ENCODE measurements at regions not wholly inside any gene's neighbourhood (a gene's known extent, or its start where the extent isn't known, plus 50 kb on each side); places are given as distances from the start of the nearest gene placed in this dataset.
"Not testable (repeated sequence)": the region's sequence is repeated elsewhere in the genome, so short reads cannot be mapped to it uniquely, and the experiment has no call there.

DNA sequence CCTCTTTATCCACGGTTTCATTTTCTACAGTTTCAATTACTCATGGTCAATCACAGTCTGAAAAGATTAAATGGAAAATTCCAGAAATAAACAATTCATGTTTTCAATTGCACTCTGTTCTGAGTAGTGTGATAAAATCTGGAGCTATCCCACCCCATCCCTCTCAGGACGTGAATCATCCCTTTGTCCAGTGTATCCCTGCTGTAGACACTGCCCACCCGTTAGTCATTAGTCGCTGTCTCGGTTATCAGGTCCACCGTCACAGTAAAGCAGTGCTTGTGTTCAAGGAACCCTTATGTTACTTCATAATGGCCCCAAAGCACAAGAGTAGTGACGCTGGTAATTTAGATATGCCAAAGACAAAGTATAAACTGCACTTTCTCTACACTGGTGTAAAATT, 141.0 kb upstream of the LMNTD1 start:
- H3K27me3 Mint-ChIP-seq, result peaks cover 8% of the 10 kb centered on the region
- H3K27ac Mint-ChIP-seq, result no peak overlapping the region
- H3K9me3 Mint-ChIP-seq, result peaks cover 0 to 5% (median 4%) of the 10 kb centered on the region in 3 donors
- H3K36me3 Mint-ChIP-seq, result peaks cover 1% of the 10 kb centered on the region
- no peaks in the 10 kb centered on the region for H3K4me1 Mint-ChIP-seq
- no peak overlapping the region for H3K4me3 Mint-ChIP-seq

DNA sequence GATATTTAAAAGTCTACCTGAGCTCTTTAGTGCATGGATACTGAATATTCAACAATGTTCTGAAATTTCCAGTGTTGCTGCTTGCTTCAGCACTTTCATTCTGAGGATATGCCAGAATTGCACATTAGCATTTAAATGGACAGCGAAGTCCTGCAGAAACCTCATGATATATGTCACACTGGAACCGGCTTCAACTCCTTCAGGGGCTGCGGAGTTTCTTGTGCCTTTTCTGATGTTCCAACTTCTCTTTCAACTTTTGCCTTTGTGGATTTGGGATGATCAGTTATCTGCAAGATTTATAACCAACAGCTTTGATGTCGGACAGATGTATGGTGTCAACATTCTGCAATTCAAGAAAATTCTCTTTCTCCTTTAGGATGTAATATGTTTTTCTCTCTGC, 142.5 kb upstream of the LMNTD1 start:
- H3K9me3 Mint-ChIP-seq, result peaks cover 0 to 5% (median 4%) of the 10 kb centered on the region in 3 donors
- no peak overlapping the region for H3K27ac Mint-ChIP-seq

DNA sequence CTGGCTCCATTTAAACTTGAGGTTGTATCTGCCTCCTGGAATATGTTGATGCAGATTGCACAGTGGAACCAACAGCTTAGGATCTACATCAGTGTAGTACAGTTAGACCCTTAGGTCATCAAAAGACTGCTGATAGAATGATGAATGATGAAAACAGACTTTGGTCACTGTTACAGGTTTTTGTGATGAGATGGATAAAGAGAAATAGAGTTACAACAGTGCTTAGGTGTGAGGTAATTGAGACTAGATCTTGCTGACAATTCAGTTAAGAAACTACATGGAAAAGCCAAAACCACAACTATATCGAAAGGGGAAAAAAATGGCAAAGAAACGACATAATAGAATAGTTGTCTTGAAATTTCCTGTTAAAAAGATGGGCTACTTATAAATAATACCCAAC, 145.7 kb upstream of the LMNTD1 start:
- H3K36me3 Mint-ChIP-seq, result peaks cover 1% of the 10 kb centered on the region
- peaks cover 0 to 5% (median 4%) of the 10 kb centered on the region in 3 donors for H3K9me3 Mint-ChIP-seq
- no peak overlapping the region for H3K27ac Mint-ChIP-seq
- no peak overlapping the region for H3K4me3 Mint-ChIP-seq
- no peaks in the 10 kb centered on the region for H3K4me1 Mint-ChIP-seq
- H3K27me3 Mint-ChIP-seq, result peaks cover 8% of the 10 kb centered on the region

More for the DNA sequence above, 142.5 kb upstream of the LMNTD1 start:
- H3K27me3 Mint-ChIP-seq, result peaks cover 8% of the 10 kb centered on the region
- H3K4me1 Mint-ChIP-seq, result no peaks in the 10 kb centered on the region
- peaks cover 1% of the 10 kb centered on the region for H3K36me3 Mint-ChIP-seq
- no peak overlapping the region for H3K4me3 Mint-ChIP-seq

DNA sequence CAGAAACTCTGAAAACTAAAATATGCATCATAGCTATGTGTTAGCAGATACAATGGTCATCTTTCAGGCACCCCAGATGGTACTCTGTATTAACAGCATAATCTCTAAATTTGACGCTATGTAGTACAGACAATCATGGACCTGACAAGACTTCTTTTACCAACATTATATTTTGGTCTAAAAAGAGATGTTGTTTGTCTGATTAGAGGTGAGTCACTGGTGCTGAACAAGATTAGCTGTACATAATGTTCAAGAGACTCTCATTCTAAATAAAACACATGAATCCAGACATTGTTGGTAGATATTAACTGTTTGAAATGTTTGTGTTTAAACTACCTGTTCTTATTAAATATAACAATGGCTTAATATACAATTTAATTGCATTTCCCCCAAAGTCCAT, 146.4 kb upstream of the LMNTD1 start:
- H3K36me3 Mint-ChIP-seq, result peaks cover 1% of the 10 kb centered on the region

DNA sequence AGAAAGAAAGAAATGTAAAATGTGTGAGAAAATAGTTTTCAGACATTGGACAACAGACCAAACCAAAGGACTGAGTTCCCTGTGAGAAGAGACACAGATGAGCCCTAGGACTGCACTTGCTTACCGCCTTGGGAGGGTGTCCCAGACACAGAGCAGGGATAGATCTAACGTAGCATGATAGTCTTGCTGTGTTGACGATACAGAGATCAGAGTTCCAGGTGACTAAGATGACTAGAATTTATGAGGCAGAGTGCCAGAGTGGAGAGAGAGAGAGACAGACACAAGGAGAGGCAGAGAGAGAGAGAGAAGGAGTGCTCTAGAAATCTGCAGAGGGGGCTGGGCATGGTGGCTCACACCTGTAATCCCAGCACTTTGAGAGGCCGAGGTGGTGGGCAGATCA, 148.2 kb upstream of the LMNTD1 start:
- no peak overlapping the region for H3K4me3 Mint-ChIP-seq
- no peak overlapping the region for H3K27ac Mint-ChIP-seq
- H3K9me3 Mint-ChIP-seq, result peaks cover 0 to 5% (median 4%) of the 10 kb centered on the region in 3 donors
- peaks cover 1% of the 10 kb centered on the region for H3K36me3 Mint-ChIP-seq
- no peaks in the 10 kb centered on the region for H3K27me3 Mint-ChIP-seq
- H3K4me1 Mint-ChIP-seq, result no peaks in the 10 kb centered on the region

More for the DNA sequence above, 146.4 kb upstream of the LMNTD1 start:
- Mint-ChIP-seq H3K27me3 (peaks cover 7% of the 10 kb centered on the region), H3K4me1 (no peaks in the 10 kb centered on the region), H3K27ac (no peak overlapping the region), H3K9me3 (peaks cover 0 to 5% (median 4%) of the 10 kb centered on the region in 3 donors), H3K4me3 (no peak overlapping the region)

DNA sequence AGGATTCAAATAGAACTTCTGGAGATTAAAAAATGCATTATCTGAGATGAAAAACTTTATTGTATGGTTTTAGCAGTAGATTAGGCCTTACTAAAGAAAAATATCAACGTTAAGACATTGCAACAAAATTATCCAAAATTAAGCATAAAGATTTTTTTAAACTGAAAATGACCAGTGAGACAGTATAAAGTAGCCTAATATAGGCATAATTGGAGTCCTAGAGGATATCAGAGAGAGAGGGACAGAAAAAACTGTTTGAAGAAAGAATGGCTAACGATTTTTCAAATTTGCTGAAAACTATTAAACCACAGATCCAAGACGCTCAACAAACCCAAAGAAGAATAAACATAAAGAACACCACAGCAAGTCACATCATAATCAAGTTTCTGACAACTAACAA, 149.5 kb upstream of the LMNTD1 start:
- no peak overlapping the region for H3K4me3 Mint-ChIP-seq
- no peak overlapping the region for H3K27ac Mint-ChIP-seq
- H3K27me3 Mint-ChIP-seq, result no peaks in the 10 kb centered on the region
- H3K9me3 Mint-ChIP-seq, result peaks cover 0 to 3% (median 0%) of the 10 kb centered on the region in 3 donors
- H3K4me1 Mint-ChIP-seq, result no peaks in the 10 kb centered on the region
- peaks cover 1% of the 10 kb centered on the region for H3K36me3 Mint-ChIP-seq

DNA sequence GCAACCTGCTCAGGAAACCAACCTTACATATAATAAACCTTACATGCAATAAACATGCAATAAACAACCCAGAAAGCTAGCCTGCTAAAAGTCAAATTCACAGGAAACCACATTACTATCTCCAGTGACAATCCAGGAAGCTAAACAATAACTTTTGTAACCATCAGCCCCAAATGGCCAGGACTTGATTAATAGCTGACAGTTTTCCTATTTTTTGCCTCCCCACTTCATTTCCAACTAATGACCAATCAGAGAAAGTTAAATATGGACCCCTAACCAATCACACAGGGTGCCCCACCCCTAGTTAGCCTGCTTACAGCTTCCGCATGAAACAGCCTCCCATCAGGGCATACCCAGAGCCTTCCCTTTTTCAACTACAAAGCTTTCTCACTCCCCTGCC, 152.2 kb upstream of the LMNTD1 start:
- no peaks in the 10 kb centered on the region for H3K27me3 Mint-ChIP-seq
- no peak overlapping the region for H3K27ac Mint-ChIP-seq
- no peaks in the 10 kb centered on the region for H3K4me1 Mint-ChIP-seq
- H3K36me3 Mint-ChIP-seq, result no peaks in the 10 kb centered on the region
- H3K4me3 Mint-ChIP-seq, result no peak overlapping the region
- peaks cover 0 to 4% (median 3%) of the 10 kb centered on the region in 3 donors for H3K9me3 Mint-ChIP-seq

DNA sequence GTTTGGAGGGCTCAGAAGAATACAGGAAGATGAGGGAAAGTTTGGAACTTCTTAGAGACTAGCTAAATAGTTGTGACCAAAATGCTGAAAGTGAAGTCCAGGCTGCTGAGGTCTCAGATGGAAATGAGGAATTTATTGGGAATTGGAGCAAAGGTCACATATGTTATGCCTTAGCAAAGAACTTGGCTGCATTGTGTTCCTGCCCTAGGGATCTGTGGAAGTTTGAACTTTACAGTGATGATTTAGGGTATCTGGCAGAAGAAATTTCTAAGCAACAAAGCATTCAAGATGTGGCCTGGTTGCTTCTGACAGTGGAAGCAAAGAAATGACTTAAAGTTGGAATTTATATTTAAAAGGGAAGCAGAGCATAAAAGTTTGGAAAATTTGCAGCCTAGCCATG, 153.6 kb upstream of the LMNTD1 start:
- H3K36me3 Mint-ChIP-seq, H3K9me3 Mint-ChIP-seq, H3K4me1 Mint-ChIP-seq, H3K4me3 Mint-ChIP-seq, H3K27me3 Mint-ChIP-seq, H3K27ac Mint-ChIP-seq: not testable (repeated sequence)

DNA sequence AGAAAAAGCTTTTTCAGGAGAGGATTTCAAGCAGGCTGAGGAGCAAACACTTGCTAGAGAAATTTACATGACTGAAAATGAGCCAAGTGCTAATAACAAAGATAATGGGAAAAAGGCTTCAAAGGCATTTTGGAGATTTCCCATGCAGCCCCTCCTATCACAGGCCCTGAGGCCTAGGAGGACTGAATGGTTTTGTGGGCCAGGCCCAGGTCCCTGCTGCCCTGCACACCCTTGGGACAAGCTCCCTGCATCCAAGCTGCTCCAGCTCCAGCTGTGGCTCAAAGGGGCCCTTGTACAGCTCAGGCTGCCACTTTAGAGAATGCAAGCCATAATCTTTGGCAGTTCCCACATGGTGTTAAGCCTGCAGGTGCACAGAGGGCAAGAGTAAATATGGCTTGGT, 154.0 kb upstream of the LMNTD1 start:
- peaks cover under 1% of the 10 kb centered on the region for H3K27me3 Mint-ChIP-seq
- no peak overlapping the region for H3K4me3 Mint-ChIP-seq
- H3K27ac Mint-ChIP-seq, result no peak overlapping the region
- H3K36me3 Mint-ChIP-seq, result no peaks in the 10 kb centered on the region
- no peaks in the 10 kb centered on the region for H3K4me1 Mint-ChIP-seq
- peaks cover 0 to 6% (median 3%) of the 10 kb centered on the region in 3 donors for H3K9me3 Mint-ChIP-seq

DNA sequence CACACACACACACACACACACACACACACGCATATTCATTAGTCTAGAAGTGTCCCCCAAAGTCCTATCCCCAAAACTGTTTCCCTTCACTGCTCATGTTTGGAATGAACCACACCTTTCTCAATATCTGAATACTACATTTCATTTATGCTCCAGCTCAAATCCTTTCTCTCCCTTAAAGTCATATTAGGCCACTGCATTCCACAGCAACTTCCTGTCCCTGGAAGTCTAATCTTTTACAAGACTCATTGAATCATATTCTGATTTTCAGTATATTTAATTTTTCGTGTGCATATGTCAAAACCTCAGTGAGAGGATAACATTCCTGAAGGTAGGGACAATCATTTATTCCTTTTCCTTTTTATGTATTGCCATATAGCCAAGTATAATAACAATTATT, 155.6 kb upstream of the LMNTD1 start:
- peaks cover 10 to 13% (median 12%) of the 10 kb centered on the region in 3 donors for H3K4me1 Mint-ChIP-seq
- H3K36me3 Mint-ChIP-seq, result no peaks in the 10 kb centered on the region
- H3K4me3 Mint-ChIP-seq, result no peak overlapping the region
- H3K9me3 Mint-ChIP-seq, result peaks cover 0 to 6% (median 3%) of the 10 kb centered on the region in 3 donors
- H3K27ac Mint-ChIP-seq, result no peak overlapping the region
- peaks cover 2% of the 10 kb centered on the region for H3K27me3 Mint-ChIP-seq

DNA sequence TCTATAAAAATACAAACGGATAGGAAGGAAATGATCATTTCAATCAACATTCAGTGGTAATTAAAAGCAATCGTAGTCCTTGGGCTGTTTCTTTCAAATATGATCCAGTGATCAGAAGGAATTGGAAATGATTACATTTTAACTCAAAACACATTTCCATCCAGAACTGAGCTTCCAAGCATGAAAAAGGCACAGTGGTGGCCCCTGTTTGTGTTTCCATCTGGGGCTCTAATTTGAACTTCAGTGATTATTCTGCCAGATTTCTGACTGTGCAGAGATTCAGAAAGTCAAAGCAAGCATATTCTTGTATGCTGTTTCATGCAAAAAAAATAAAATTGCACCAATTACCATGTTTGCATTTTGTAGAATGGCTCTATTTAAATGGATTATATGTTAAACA, 157.0 kb upstream of the LMNTD1 start:
- Mint-ChIP-seq H3K27me3 (peaks cover 2% of the 10 kb centered on the region), H3K4me3 (no peak overlapping the region), H3K36me3 (no peaks in the 10 kb centered on the region), H3K4me1 (peaks cover 10 to 14% (median 13%) of the 10 kb centered on the region in 3 donors), H3K27ac (no peak overlapping the region), H3K9me3 (peaks cover 0 to 6% (median 3%) of the 10 kb centered on the region in 3 donors)

DNA sequence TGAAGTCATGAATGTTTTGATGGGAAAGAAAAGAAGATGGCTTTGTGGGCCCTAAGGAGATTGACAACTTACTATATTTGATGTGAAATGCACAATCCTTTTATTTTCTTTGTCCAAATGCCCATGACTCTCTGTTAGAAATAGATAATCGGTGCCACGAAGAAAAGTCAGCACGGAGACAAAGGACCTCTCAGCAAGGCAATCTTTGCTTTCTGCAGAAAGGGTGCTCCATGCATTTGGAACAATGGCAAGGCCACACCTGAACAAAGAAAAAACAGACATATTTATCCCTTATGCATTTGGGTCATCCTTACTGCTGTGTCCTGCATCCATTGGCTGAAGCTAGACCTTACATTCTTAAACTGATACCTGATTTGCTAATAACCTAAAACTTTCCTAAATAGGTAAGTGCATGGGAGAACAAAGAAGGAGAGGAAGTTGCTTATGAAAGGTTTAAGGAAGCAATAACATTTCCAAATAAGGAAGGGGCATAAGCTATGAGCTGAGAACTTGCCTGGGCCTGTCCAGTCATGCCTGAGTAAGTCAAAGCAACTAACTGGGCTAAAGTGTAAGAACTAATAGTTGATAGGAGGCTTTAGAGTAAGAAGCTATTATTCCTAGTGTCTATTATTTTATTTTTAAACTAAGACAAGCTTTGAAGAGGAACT, 158.0 kb upstream of the LMNTD1 start:
- H3K9me3 Mint-ChIP-seq, H3K4me3 Mint-ChIP-seq, H3K36me3 Mint-ChIP-seq, H3K27ac Mint-ChIP-seq, H3K27me3 Mint-ChIP-seq: not testable (repeated sequence)
- H3K4me1 Mint-ChIP-seq, result peaks cover 10 to 14% (median 13%) of the 10 kb centered on the region in 3 donors

DNA sequence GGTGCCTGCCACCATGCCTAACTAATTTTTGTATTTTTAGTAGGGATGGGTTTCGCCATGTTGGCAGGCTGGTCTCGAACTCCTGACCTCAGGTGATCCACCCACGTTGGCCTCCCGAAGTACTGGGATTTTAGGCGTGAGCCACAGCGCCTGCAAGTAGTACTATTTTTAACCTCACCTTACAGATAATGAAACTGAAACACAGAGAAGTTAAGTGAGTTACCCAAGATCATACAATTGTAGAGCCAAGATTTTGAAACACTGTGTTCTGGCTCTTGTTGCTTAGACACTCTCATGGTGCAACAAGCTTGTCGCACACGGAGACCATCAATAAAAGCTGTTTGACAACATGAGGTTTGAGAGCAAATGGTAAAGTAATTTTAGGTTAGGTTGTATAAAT, 159.1 kb upstream of the LMNTD1 start:
- peaks cover 2% of the 10 kb centered on the region for H3K27me3 Mint-ChIP-seq
- H3K27ac Mint-ChIP-seq, result no peak overlapping the region
- H3K4me1 Mint-ChIP-seq, result peaks cover 10 to 14% (median 13%) of the 10 kb centered on the region in 3 donors
- H3K9me3 Mint-ChIP-seq, result peaks cover 0 to 6% (median 0%) of the 10 kb centered on the region in 3 donors
- H3K36me3 Mint-ChIP-seq, result no peaks in the 10 kb centered on the region
- no peak overlapping the region for H3K4me3 Mint-ChIP-seq

DNA sequence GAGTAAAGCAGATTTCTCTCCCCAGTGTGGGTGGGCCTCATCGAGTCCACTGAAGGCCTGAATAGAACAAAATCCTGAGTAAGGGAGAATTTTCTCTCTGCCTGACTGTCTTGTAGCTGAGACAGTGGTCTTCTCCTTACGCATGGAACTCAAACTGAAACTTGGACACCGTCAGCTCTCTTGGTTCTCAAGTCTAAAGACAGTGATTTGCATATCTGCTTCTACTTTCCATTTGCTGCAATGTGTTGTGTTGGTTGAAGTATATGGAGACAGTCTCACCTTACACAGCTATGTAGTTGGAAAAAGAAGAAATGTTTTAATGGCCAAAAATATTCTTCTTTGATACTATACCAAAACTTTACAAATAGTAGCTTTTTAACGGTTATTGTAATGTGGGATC, 160.2 kb upstream of the LMNTD1 start:
- H3K27me3 Mint-ChIP-seq, result peaks cover 2% of the 10 kb centered on the region
- H3K36me3 Mint-ChIP-seq, result no peaks in the 10 kb centered on the region
- no peak overlapping the region for H3K27ac Mint-ChIP-seq
- H3K4me3 Mint-ChIP-seq, result peak overlapping the region in 3 of 4 donors; percentile 1 to 85 (median 13)
- H3K4me1 Mint-ChIP-seq, result peaks cover 10 to 14% (median 13%) of the 10 kb centered on the region in 3 donors
- H3K9me3 Mint-ChIP-seq, result peaks cover 0 to 4% (median 0%) of the 10 kb centered on the region in 3 donors

DNA sequence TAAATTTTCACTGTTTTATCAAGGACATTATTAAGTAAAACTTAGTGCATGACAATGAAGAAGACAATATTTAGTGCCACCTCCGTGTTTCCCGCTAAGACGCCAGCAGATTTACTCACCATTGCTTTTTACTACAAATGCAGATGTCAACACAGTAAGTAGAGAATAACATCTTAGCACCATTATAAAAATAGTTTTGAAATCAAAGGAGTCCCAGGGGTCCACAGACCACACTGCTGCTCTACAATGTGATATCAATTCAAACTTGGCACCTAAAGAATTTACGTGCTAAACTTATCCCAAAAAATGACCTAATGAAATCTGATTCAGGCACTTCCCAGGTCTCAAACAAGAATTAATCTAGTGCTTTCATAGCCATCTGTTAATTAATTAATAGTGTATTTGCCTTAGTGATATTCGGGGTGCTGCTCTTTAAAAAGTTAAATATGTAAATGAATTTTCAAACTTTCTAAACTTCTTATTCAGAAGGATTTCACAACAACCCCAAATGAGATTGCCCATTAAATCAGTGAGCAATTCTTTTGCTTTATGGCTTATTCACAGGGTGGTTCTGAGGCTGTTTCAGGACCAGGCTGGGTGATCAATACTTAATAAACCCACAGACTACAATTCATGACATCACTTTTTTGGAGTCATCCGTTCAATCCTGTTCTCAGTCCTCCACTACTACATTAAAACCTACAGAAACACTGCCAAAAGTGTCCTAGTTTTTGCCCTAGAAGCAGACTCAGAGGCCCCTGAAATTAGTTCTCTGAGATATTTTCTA, 161.3 kb upstream of the LMNTD1 start:
- no peaks in the 10 kb centered on the region for H3K36me3 Mint-ChIP-seq
- H3K9me3 Mint-ChIP-seq, result peaks cover 0 to 4% (median 0%) of the 10 kb centered on the region in 3 donors
- H3K27ac Mint-ChIP-seq, result no peak overlapping the region
- H3K4me1 Mint-ChIP-seq, result peaks cover 10 to 14% (median 13%) of the 10 kb centered on the region in 3 donors
- H3K27me3 Mint-ChIP-seq, result peaks cover 7% of the 10 kb centered on the region
- H3K4me3 Mint-ChIP-seq, result no peak overlapping the region

Measured in IgD-negative memory B cell (primary cell).